ENCODE measurements at regions not wholly inside any gene's neighbourhood (a gene's known extent, or its start where the extent isn't known, plus 50 kb on each side); places are given as distances from the start of the nearest gene placed in this dataset.

DNA sequence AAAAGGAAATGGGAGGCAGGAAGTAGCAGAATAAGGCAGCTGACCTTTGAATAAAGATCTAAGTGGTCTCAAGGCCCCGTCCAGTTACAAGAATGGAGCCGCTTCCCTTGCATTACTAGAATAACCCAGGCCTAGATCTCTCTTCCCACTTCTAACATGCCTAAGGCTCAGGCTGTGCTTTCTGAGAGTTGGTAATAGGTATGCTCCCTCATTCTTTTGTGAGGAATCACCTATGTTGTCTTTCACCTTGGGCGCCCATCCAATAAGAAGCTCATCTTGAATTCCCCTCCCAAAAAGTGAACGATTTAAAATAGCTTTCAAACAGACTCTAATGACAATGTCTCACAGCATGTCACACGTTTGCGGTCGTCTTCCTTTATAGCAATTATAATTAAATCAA lies 101.2 kb downstream of the KCNJ2 start:
- ChIA-PET CTCF (interaction anchor here (0.5 kb wide), 1 partner anchor 262 kb away, joined by 3 read pairs; no protein-coding TSS in a partner anchor), POLR2A (ENCODE audit: unreplicated experiment) (no interaction called here)
- in situ Hi-C loops (cut with MboI; ENCODE audit: low sequenced_read_pairs) (no loop called here), intact Hi-C loops (cut with micrococcal nuclease) (no loop called here), dilution Hi-C loops (cut with HindIII; ENCODE audit: low sequenced_read_pairs, unreplicated experiment) (no loop called here)
- Histone ChIP-seq H2AK9ac (replicated peaks; ENCODE audit: low read depth, low read length, poor library complexity) (no peak overlapping the region), H3K4me2 (ENCODE audit: low read depth, low read length) (no peak overlapping the region), H3K36me3 (ENCODE audit: control insufficient read depth, insufficient read depth, low read length) (no peaks in the 10 kb centered on the region), H2BK120ac (ENCODE audit: low read depth, low read length) (no peak overlapping the region), H4K8ac (ENCODE audit: low read depth in 2 of 2, low read length in 2 of 2) (no peak overlapping the region), H2BK5ac (ENCODE audit: low read depth, low read length, poor library complexity, severe bottlenecking) (no peak overlapping the region), H2AFZ (replicated peaks; ENCODE audit: low read length, poor library complexity) (no peak overlapping the region), H3K4ac (ENCODE audit: low read depth, low read length) (no peak overlapping the region), H2BK20ac (ENCODE audit: low read depth, low read length) (no peak overlapping the region), H3K27ac (ENCODE audit: insufficient read depth, low read length) (no peak overlapping the region), H2AK5ac (ENCODE audit: low read depth, low read length) (no peak overlapping the region), H2BK15ac (ENCODE audit: low read depth, low read length) (no peak overlapping the region), H4K20me1 (ENCODE audit: insufficient read depth, low read length) (no peaks in the 10 kb centered on the region), H3K14ac (replicated peaks; ENCODE audit: low read depth, low read length) (no peak overlapping the region), H3K18ac (ENCODE audit: low read depth, low read length) (no peak overlapping the region), H3K9ac (ENCODE audit: low read depth, low read length) (no peak overlapping the region), H3K4me1 (ENCODE audit: control insufficient read depth, insufficient read depth, low read length) (no peaks in the 10 kb centered on the region), H3K27me3 (ENCODE audit: control insufficient read depth, insufficient read depth, low read length) (no peaks in the 10 kb centered on the region), H3K79me1 (ENCODE audit: low read depth in 1 of 2, low read length in 2 of 2) (no peaks in the 10 kb centered on the region), H3K56ac (ENCODE audit: extremely low read depth, insufficient read depth, low read length) (no peak overlapping the region), H3K9me3 (ENCODE audit: control insufficient read depth, insufficient read depth, low read length) (no peaks in the 10 kb centered on the region), H3K4me3 (ENCODE audit: insufficient read depth, low read depth, low read length) (no peak overlapping the region), H4K91ac (ENCODE audit: insufficient read depth, low read depth, low read length) (no peak overlapping the region), H4K5ac (ENCODE audit: low read depth, low read length) (no peak overlapping the region), H3K23ac (ENCODE audit: low read depth, low read length) (no peak overlapping the region), H3K9me1 (ENCODE audit: insufficient read depth, low read length) (no peaks in the 10 kb centered on the region)
- WGBS, 2 experiments (ENCODE audit: extremely low coverage in 2 of 2, insufficient read length in 1 of 2) = no CpG with 5 or more reads among the region's 7 CpGs
- ATAC-seq (ENCODE audit: low read depth) (no peak), DNase-seq (no peak)
- BruUV-seq (replicated peaks) = no TSS peak
- TF ChIP-seq MAZ (IDR thresholded peaks at IDR 0.05; ENCODE audit: borderline replicate concordance, low read depth, low read length) (no peak), CEBPB (IDR thresholded peaks at IDR 0.05; ENCODE audit: low read depth, low read length) (no peak), CTCF (conservative IDR thresholded peaks at IDR 0.05; ENCODE audit: low read depth, low read length) (no peak), RCOR1 (IDR thresholded peaks at IDR 0.05; ENCODE audit: insufficient replicate concordance, low read length) (no peak), POLR2A (IDR thresholded peaks at IDR 0.05; ENCODE audit: low read depth, low read length) (no peak), RAD21 (IDR thresholded peaks at IDR 0.05; ENCODE audit: low read length) (no peak), RFX5 (IDR thresholded peaks at IDR 0.05; ENCODE audit: low read depth, low read length) (no peak), CHD1 (IDR thresholded peaks at IDR 0.05; ENCODE audit: low read depth, low read length) (no peak), FOS (IDR thresholded peaks at IDR 0.05; ENCODE audit: low read depth, low read length) (no peak)

Measured in IMR-90 (cell line).